Left ventricle myocardium superior (tissue), 1 donor: ENCODE measurements at regions not wholly inside any gene's neighbourhood (a gene's known extent, or its start where the extent isn't known, plus 50 kb on each side); places are given as distances from the start of the nearest gene placed in this dataset.
A peak's percentile ranks its signal among the peaks of the same experiment; 100 is the strongest.

Source experiments
- ATAC-seq: fragments of 200-7000 bp; cut with Tn5 transposase; one replicate; pipeline ENCODE4 v1.9.1; 2020; ENCODE audit warnings: mild to moderate bottlenecking, moderate library complexity
- DNase-seq: peaks from one replicate; pipeline ENCODE4 v3.0.0-alpha.2; 2020
- intact Hi-C: fragments of 100-400 bp; cut with micrococcal nuclease; formaldehyde crosslinking; loops from one replicate; pipeline ENCODE4 v1.11.0; 2022
- donor health status: DM: no; HTN: yes; CAD: no; lungs with severe emphysema.

DNA sequence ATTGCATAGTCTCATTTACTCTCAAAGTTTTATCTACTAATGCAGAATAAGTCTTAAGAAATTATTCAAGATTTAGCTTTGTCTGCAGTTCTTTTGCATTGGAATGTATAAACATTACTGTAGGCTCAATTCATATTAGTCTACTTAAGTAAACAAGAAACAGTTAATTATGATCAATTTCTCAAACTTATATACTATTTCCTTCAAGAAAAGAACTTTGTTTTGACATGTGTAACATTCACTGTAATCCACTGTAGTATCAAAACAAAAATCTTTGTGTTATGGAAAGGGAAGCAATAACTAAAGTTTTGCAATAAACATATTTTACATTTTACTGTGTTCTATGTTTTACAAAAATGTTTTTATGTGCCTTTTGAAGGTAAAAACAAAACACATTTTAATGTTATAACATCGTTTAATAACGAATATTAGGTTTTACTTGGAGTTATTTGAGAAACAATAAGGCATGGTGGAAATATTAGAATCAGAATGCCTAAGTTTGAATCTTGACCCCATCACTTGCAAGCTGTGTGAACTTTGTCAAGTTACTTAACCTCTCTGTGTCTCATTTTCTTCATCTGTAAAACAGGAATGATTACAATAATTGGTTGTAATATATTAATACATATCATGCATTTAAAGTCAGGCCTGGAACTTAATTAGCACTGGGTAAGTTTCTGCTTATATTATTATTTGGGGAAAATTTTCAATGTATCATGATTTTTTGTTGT lies 77.0 kb upstream of the DPH5 start:
- intact Hi-C loops: no loop called here
- DNase-seq (no peak), ATAC-seq (no peak)

DNA sequence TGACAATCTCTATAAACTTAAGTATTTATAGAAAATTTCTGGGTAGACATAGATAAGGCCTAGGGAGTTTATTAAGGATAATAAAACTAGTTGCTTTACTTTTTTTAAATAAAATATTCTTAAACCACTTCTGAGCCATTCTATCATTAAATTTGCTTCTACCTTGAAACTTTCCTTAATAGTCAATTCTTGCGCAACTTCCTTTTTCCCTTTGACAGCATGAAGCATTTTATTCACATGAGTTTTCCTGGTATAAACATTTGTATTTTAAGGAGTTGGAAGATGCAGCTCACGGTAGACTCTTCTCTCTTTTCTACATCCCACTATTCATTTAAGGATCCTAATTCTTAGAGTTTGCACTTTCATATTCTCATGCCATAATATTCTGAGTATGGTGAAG lies 75.8 kb upstream of the DPH5 start:
- ATAC-seq (no peak), DNase-seq (no peak)
- intact Hi-C loops: no loop called here

- DNase-seq: no peak
- ATAC-seq: no peak
- intact Hi-C loops: no loop called here
Observed at GRCh38 chr1:101100674-101101073, 75.1 kb upstream of the DPH5 start.

- DNase-seq (no peak), ATAC-seq (no peak)
- intact Hi-C loops: no loop called here
Observed at GRCh38 chr1:101098907-101099306, 73.3 kb upstream of the DPH5 start.

DNA sequence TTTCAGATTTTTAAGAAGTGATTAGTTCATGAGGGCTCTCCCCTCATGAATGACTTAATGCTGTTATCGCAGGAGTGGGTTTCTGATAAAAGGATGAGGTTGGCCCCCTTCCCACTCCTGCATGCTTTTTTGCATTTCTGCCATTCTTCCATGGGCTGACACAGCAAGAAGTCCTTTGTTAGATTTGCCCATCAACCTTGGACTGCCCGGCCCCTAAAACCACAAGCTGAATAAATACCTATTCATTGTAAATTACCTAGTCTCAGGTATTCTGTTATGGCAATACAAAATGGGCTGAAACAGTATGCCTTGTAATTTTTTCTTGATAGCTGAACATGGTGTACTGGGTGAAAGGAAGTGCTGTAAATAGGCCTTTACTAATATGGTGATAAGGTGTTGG lies 72.7 kb upstream of the DPH5 start:
- no peak for DNase-seq
- intact Hi-C loops: no loop called here
- no peak for ATAC-seq

DNA sequence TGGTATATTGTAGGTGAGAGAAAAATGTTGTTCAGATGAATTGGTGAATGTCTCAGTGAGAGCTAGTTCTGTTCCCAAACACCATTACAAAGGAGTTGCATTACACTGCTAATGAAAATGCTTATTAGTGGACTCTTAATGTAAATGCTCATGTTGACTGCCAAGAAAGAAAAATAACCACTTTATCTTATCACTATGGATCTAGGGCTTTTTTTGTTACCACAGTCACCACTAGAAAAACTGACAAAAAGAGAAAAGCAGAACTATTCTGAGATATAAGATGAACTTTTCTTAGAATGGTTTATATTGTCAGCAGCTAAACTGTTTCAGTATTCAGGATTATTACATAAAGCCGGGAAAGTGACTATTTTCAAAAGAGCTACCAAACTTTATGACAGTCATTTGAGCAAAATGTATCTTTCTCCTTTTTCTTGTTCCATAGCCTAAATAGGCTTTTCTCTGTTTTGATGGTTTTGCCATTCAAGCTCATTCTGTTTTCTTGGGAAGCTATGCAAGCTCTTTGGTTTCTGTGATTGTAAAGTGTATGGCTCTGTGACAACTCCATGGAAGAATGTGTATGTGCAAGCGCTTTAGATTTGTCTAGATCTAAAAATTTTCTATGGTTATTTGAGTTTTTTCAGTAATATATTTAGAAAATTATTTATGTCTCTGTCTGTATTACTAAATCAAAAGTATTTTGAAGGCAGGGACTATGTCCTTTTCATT lies 64.2 kb upstream of the DPH5 start:
- no peak for ATAC-seq
- DNase-seq: no peak
- intact Hi-C loops: no loop called here

GRCh38 chr1:101088431-101088830 lies 62.8 kb upstream of the DPH5 start:
- ATAC-seq (no peak), DNase-seq (no peak)
- intact Hi-C loops: no loop called here

- intact Hi-C loops: no loop called here
- ATAC-seq (peak; percentile 61), DNase-seq (no peak)
Observed at GRCh38 chr1:101086783-101087182, 61.2 kb upstream of the DPH5 start.

DNA sequence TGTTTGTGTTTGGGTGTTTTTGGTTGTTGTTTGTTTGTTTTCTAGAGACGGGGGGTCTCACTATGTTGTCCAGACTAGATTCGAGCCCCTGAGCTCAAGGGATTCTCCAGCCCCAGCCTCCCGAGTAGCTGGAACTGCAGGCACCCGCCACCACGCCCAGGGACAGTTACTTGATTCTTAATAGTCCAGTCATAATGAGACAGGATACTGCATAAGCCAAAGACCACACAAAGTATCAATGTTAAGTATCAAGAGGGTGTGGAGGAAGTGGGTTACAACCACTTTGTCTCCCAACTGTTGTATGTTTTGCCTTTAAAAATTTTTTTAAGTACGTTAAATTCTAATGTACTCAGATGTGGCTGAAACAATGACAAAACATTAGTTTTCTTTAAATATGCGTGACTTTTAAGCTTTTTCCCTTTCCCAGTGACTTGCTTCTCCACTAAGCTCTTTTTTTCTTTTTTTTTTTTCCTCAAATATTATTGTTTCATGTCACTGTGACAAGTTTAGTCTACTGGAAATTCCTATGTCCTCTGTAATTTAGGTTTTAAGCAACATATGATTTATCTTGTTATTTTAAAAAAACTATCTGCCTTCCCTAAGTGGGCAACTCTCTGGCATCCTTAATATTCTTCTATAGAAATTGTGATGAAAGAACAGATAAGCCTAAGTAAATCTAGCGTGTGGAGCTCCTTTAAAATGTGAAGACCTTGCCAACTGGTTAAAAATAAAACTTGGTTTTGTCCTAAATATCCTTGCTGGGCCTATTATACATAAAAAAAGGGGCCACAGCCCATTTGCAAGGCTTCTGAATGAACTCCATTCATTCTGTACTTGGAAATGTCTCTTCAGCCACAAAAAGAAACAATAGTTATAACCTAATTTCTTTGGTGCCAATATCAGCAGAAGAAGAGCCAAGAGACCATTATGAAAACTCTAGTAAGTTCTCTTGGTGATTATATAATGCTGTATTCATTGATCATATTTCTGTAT lies 56.2 kb upstream of the DPH5 start:
- intact Hi-C loops: no loop called here
- ATAC-seq: no peak
- no peak for DNase-seq

DNA sequence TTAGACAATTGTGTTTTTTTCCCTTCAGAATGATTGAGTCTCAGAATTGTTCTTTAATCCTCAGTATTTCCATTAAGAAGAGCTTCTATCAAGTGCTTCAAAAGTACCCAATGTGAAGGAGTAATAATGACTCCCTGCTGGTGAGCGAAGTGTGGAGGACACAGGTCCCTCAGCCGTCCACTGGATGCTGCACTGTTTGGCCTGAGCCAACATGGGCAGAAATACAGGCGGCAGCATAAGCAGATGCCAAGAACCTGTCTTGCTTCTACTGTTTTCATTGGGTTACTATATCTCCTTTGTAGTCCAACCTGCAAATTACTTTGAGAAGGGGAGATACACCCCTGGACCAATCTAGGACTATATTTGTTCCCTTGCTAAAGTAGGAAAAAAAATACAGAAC lies 55.3 kb upstream of the DPH5 start:
- DNase-seq (no peak), ATAC-seq (no peak)
- intact Hi-C loops: no loop called here

DNA sequence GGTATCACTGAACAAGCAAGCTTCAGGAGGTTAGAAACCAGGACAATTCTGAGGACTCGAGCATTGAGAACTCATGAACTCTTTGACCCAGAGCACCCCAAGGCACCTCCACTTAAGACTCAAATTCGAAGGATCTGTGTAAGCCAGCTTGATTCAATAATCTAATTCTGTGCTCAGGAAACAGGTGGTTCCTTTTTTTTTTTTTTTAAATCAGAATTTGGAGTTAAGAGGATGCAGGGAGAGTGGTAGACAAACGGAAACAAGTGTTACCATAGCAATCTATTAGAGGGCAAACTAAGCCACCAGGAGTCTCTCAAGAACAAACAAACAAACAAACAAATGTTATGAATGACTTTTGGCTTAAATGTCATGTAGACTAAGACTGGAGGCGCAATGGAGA lies 53.8 kb upstream of the DPH5 start:
- no peak for DNase-seq
- ATAC-seq: no peak
- intact Hi-C loops: no loop called here

GRCh38 chr1:101077849-101078248 lies 52.3 kb upstream of the DPH5 start:
- ATAC-seq: no peak
- DNase-seq: no peak
- intact Hi-C loops: no loop called here

GRCh38 chr1:101075926-101076325 lies 50.3 kb upstream of the DPH5 start:
- DNase-seq: no peak
- intact Hi-C loops: no loop called here
- no peak for ATAC-seq
